Ishikawa (cell line): ENCODE measurements at regions not wholly inside any gene's neighbourhood (a gene's known extent, or its start where the extent isn't known, plus 50 kb on each side); places are given as distances from the start of the nearest gene placed in this dataset.

Experiments used
- CEBPB ChIP-seq: IDR thresholded peaks from 2 replicates; pipeline ENCODE4 v1.6.1; 2012
- CREB1 ChIP-seq: IDR thresholded peaks from 2 replicates; pipeline ENCODE4 v1.6.1; 2012; ENCODE audit warnings: low read depth
- EGR1 ChIP-seq: IDR thresholded peaks from 2 replicates; pipeline ENCODE4 v1.6.1; 2012
- EP300 ChIP-seq: IDR thresholded peaks from 2 replicates; pipeline ENCODE4 v1.6.1; 2012; ENCODE audit warnings: borderline replicate concordance
- FOXM1 ChIP-seq: IDR thresholded peaks from 2 replicates; pipeline ENCODE4 v1.6.1; 2012; ENCODE audit warnings: low read depth, borderline replicate concordance
- MAX ChIP-seq: IDR thresholded peaks from 2 replicates; pipeline ENCODE4 v1.6.1; 2012
- NFIC ChIP-seq: IDR thresholded peaks from 2 replicates; pipeline ENCODE4 v1.6.1; 2012
- RAD21 ChIP-seq: IDR thresholded peaks from 2 replicates; pipeline ENCODE4 v1.6.1; 2012; ENCODE audit warnings: low read depth
- TAF1 ChIP-seq: IDR thresholded peaks from 2 replicates; pipeline ENCODE4 v1.6.1; 2012; ENCODE audit warnings: low read depth, mild to moderate bottlenecking
- TCF12 ChIP-seq: IDR thresholded peaks from 2 replicates; pipeline ENCODE4 v1.6.1; 2012; ENCODE audit warnings: low read depth
- TEAD4 ChIP-seq: IDR thresholded peaks from 2 replicates; pipeline ENCODE4 v1.6.1; 2012
- YY1 ChIP-seq: IDR thresholded peaks from 2 replicates; pipeline ENCODE4 v1.6.1; 2012; ENCODE audit warnings: low read depth
- ZBTB7A ChIP-seq: IDR thresholded peaks from 2 replicates; pipeline ENCODE4 v1.6.1; 2012; ENCODE audit warnings: low read depth
- TF ChIP-seq, protein P1 (sequence below): IDR thresholded peaks from 2 replicates; pipeline ENCODE4 v1.6.1; 2012; ENCODE audit warnings: low read depth, mild to moderate bottlenecking
- TF ChIP-seq, protein P2 (sequence below): IDR thresholded peaks from 2 replicates; pipeline ENCODE4 v1.6.1; 2012

DNA sequence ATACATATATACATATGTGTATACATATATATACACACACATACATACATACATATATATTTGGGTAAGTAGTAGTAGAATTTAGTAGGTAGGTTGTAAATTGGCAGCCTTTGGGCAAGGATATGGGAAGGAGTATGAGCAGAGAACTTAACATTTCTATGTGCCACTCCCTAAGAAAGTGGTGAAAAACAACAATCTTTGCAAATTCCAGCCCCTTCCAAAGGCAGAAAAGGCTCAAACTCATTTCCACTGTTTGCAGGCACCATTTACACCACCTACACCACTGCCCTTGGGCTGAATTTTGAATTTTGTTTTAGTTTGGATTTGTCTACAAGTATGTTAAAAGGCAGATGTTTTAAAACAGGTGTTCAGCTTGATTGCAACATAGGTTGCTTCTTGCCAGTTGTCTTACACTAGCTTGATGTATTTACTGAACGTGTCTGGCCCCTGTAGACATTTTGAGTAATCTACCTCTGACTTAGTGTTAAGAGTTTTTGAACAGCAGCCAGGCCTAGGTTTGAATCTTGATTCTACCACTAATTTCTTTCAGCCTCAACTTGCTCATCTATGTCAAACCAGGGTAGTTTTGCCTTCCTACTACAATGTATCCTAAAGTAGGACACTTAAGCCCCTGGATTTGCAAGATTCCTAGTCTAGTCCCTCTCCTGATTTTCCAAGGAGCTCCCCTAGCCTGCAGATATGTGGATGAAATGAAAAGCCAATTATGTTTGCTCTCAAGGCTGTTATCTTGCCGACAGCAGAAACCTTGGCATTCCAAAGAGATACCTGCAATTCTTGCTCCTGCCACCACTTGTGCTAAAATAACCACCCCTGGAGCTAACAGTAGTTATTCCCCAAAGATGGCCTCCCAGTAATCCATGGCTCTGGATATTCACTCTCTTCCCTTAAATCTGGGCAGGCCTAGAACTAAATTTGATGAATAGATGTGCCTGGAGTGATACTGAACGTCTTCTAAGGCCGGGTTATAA, 156.2 kb upstream of the SLC44A1 start:
- TF ChIP-seq RAD21 (no peak), FOXM1 (no peak), MAX (no peak), EGR1 (no peak), CEBPB (no peak), ZBTB7A (no peak), TEAD4 (no peak), CREB1 (no peak), NFIC (no peak), EP300 (no peak), TCF12 (no peak), YY1 (no peak), TAF1 (no peak)
- TF ChIP-seq, protein P1, sequence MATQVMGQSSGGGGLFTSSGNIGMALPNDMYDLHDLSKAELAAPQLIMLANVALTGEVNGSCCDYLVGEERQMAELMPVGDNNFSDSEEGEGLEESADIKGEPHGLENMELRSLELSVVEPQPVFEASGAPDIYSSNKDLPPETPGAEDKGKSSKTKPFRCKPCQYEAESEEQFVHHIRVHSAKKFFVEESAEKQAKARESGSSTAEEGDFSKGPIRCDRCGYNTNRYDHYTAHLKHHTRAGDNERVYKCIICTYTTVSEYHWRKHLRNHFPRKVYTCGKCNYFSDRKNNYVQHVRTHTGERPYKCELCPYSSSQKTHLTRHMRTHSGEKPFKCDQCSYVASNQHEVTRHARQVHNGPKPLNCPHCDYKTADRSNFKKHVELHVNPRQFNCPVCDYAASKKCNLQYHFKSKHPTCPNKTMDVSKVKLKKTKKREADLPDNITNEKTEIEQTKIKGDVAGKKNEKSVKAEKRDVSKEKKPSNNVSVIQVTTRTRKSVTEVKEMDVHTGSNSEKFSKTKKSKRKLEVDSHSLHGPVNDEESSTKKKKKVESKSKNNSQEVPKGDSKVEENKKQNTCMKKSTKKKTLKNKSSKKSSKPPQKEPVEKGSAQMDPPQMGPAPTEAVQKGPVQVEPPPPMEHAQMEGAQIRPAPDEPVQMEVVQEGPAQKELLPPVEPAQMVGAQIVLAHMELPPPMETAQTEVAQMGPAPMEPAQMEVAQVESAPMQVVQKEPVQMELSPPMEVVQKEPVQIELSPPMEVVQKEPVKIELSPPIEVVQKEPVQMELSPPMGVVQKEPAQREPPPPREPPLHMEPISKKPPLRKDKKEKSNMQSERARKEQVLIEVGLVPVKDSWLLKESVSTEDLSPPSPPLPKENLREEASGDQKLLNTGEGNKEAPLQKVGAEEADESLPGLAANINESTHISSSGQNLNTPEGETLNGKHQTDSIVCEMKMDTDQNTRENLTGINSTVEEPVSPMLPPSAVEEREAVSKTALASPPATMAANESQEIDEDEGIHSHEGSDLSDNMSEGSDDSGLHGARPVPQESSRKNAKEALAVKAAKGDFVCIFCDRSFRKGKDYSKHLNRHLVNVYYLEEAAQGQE: no peak
- TF ChIP-seq, protein P2, sequence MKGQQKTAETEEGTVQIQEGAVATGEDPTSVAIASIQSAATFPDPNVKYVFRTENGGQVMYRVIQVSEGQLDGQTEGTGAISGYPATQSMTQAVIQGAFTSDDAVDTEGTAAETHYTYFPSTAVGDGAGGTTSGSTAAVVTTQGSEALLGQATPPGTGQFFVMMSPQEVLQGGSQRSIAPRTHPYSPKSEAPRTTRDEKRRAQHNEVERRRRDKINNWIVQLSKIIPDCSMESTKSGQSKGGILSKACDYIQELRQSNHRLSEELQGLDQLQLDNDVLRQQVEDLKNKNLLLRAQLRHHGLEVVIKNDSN: no peak

- no peak for TF ChIP-seq EGR1
- TF ChIP-seq ZBTB7A: no peak
- TF ChIP-seq EP300: no peak
- no peak for TF ChIP-seq TAF1
- TF ChIP-seq TEAD4: no peak
- no peak for TF ChIP-seq RAD21
- TF ChIP-seq CREB1: no peak
- no peak for TF ChIP-seq MAX
- TF ChIP-seq YY1: no peak
- TF ChIP-seq, protein P1: no peak
- TF ChIP-seq TCF12: no peak
- no peak for TF ChIP-seq FOXM1
- no peak for TF ChIP-seq CEBPB
- TF ChIP-seq, protein P2: no peak
- no peak for TF ChIP-seq NFIC
These were observed 154.6 kb upstream of the SLC44A1 start for GRCh38 chr9:105089874-105090273.

GRCh38 chr9:105091004-105091640, 153.3 kb upstream of the SLC44A1 start:
- TF ChIP-seq TEAD4: no peak
- no peak for TF ChIP-seq EP300

DNA sequence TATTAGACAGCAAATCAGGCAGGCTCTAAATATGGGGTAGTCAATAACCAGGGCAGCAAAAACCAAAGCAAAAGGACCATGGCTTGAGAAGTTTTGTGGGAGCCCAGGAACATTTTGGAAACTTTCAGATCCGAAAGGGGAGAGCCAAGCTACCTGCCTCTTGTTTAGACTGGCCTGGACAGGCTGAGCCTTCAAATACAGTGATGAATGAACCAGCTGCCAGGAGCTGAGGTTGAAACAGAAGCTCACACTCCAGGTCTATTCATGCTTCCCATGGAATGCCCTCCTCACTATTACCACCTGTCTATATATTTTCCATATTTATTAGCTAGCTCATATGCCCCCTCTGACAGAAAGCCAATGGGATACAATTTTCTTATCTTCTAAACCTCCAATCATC, 150.8 kb upstream of the SLC44A1 start:
- TF ChIP-seq NFIC (no peak), TCF12 (no peak), EP300 (no peak), CEBPB (no peak), TAF1 (no peak), CREB1 (no peak)

DNA sequence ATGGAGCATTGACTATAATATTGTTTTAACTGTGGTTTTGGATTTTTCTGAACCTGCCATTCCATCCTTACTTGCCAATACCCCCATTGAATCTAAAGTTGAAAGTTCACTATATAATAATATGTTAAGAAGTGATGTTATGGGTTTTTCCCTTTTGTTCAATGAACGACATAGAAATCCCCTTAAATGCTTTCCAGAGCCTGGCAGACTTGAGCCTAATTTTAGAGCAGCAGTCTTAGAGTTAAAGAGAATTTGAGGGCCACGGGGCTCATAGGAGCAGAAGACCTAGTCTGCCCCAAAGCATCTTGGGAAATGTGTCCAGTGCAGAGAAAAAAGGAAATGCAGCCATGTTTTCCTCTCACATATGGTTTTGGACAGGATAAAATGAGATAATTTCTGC, 146.1 kb upstream of the SLC44A1 start:
- TF ChIP-seq FOXM1 (no peak), RAD21 (no peak), CREB1 (no peak), EP300 (no peak), CEBPB (no peak), MAX (no peak), TCF12 (no peak), ZBTB7A (no peak), EGR1 (no peak), TEAD4 (no peak), TAF1 (no peak)
- TF ChIP-seq, protein P1: no peak
- TF ChIP-seq, protein P2: no peak
